Activated T-helper 2 cell treated with anti-CD3 and anti-CD28 coated beads, Interferon-gamma antibody, Interleukin-2, Interleukin-4, amounts not matched to agents 10 μg/mL and 5 μg/mL and 100 μg/mL, durations not matched to agents 14 hours and 24 hours and 36 hours (primary cell): ENCODE measurements at regions not wholly inside any gene's neighbourhood (a gene's known extent, or its start where the extent isn't known, plus 50 kb on each side); places are given as distances from the start of the nearest gene placed in this dataset.

Experiments used
- DNase-seq: peaks from one replicate; pipeline ENCODE4 v3.0.0; 2021; ENCODE audit warnings: low spot score
- H3K27ac Mint-ChIP-seq: one replicate; pipeline ENCODE4 v1.8.0; 2021; ENCODE audit warnings: mixed read lengths
- H3K27me3 Mint-ChIP-seq: one replicate; pipeline ENCODE4 v1.8.0; 2021; ENCODE audit warnings: low read depth, mixed read lengths
- H3K36me3 Mint-ChIP-seq: one replicate; pipeline ENCODE4 v1.8.0; 2021; ENCODE audit warnings: low read depth, mixed read lengths
- H3K4me1 Mint-ChIP-seq: one replicate; pipeline ENCODE4 v1.8.0; 2021; ENCODE audit warnings: low read depth, mixed read lengths
- H3K4me3 Mint-ChIP-seq: one replicate; pipeline ENCODE4 v1.8.0; 2021; ENCODE audit warnings: low read depth, mild to moderate bottlenecking, moderate library complexity, mixed read lengths
- H3K9me3 Mint-ChIP-seq: one replicate; pipeline ENCODE4 v1.8.0; 2021; ENCODE audit warnings: mixed read lengths
- intact Hi-C: fragments of 100-400 bp; cut with micrococcal nuclease; formaldehyde crosslinking; loops from one replicate; pipeline ENCODE4 v1.15.1; 2023

GRCh38 chr9:30774326-30774725 is 1610.1 kb upstream of the ACO1 start:
- intact Hi-C loops, result no loop called here
- Mint-ChIP-seq H3K9me3 (no peaks in the 10 kb centered on the region), H3K4me3 (no peak overlapping the region), H3K27me3 (no peaks in the 10 kb centered on the region), H3K4me1 (no peaks in the 10 kb centered on the region), H3K36me3 (no peaks in the 10 kb centered on the region), H3K27ac (no peak overlapping the region)
- DNase-seq, result no peak

GRCh38 chr9:30775236-30775635 is 1609.2 kb upstream of the ACO1 start:
- H3K36me3 Mint-ChIP-seq, result no peaks in the 10 kb centered on the region
- H3K9me3 Mint-ChIP-seq, result no peaks in the 10 kb centered on the region
- intact Hi-C loops, result no loop called here

GRCh38 chr9:30796764-30797163 is 1587.7 kb upstream of the ACO1 start:
- Mint-ChIP-seq H3K9me3 (no peaks in the 10 kb centered on the region), H3K27ac (no peak overlapping the region), H3K4me3 (no peak overlapping the region), H3K27me3 (no peaks in the 10 kb centered on the region), H3K36me3 (no peaks in the 10 kb centered on the region), H3K4me1 (no peaks in the 10 kb centered on the region)
- intact Hi-C loops, result no loop called here
- DNase-seq, result no peak

More at GRCh38 chr9:30775236-30775635, 1609.2 kb upstream of the ACO1 start:
- Mint-ChIP-seq H3K27ac (no peak overlapping the region), H3K4me1 (no peaks in the 10 kb centered on the region), H3K27me3 (no peaks in the 10 kb centered on the region), H3K4me3 (no peak overlapping the region)
- no peak for DNase-seq

- DNase-seq, result no peak
- no peaks in the 10 kb centered on the region for H3K36me3 Mint-ChIP-seq
- no peaks in the 10 kb centered on the region for H3K27me3 Mint-ChIP-seq
- intact Hi-C loops, result no loop called here
- no peaks in the 10 kb centered on the region for H3K4me1 Mint-ChIP-seq
- peaks cover 4% of the 10 kb centered on the region for H3K9me3 Mint-ChIP-seq
- H3K27ac Mint-ChIP-seq, result no peak overlapping the region
- no peak overlapping the region for H3K4me3 Mint-ChIP-seq
These were observed 1584.8 kb upstream of the ACO1 start for GRCh38 chr9:30799527-30800101.

GRCh38 chr9:30800421-30800820 is 1584.0 kb upstream of the ACO1 start:
- Mint-ChIP-seq H3K9me3 (peaks cover 4% of the 10 kb centered on the region), H3K4me1 (no peaks in the 10 kb centered on the region), H3K4me3 (no peak overlapping the region), H3K27ac (no peak overlapping the region), H3K36me3 (no peaks in the 10 kb centered on the region), H3K27me3 (no peaks in the 10 kb centered on the region)
- intact Hi-C loops, result no loop called here
- no peak for DNase-seq

- Mint-ChIP-seq H3K27ac (no peak overlapping the region), H3K27me3 (no peaks in the 10 kb centered on the region), H3K9me3 (no peaks in the 10 kb centered on the region), H3K36me3 (no peaks in the 10 kb centered on the region), H3K4me1 (no peaks in the 10 kb centered on the region), H3K4me3 (no peak overlapping the region)
- intact Hi-C loops, result loop anchor here (10.0 kb wide), 1 partner anchor 58 kb away; no protein-coding TSS in a partner anchor
- no peak for DNase-seq
These were observed 1571.6 kb upstream of the ACO1 start for GRCh38 chr9:30812821-30813220.

GRCh38 chr9:30815585-30815984 is 1568.9 kb upstream of the ACO1 start:
- no peak overlapping the region for H3K4me3 Mint-ChIP-seq
- intact Hi-C loops, result loop anchor here (10.0 kb wide), 1 partner anchor 61 kb away; no protein-coding TSS in a partner anchor
- H3K36me3 Mint-ChIP-seq, result no peaks in the 10 kb centered on the region
- no peaks in the 10 kb centered on the region for H3K4me1 Mint-ChIP-seq
- H3K27me3 Mint-ChIP-seq, result no peaks in the 10 kb centered on the region
- H3K27ac Mint-ChIP-seq, result no peak overlapping the region
- no peaks in the 10 kb centered on the region for H3K9me3 Mint-ChIP-seq
- DNase-seq, result no peak

GRCh38 chr9:30845136-30845535 is 1539.3 kb upstream of the ACO1 start:
- Mint-ChIP-seq H3K9me3 (no peaks in the 10 kb centered on the region), H3K36me3 (no peaks in the 10 kb centered on the region), H3K27ac (no peak overlapping the region), H3K4me1 (no peaks in the 10 kb centered on the region), H3K4me3 (no peak overlapping the region), H3K27me3 (no peaks in the 10 kb centered on the region)
- intact Hi-C loops, result no loop called here
- DNase-seq, result no peak

- no peaks in the 10 kb centered on the region for H3K9me3 Mint-ChIP-seq
- intact Hi-C loops, result no loop called here
- no peak for DNase-seq
- no peaks in the 10 kb centered on the region for H3K4me1 Mint-ChIP-seq
- H3K27me3 Mint-ChIP-seq, result no peaks in the 10 kb centered on the region
- H3K36me3 Mint-ChIP-seq, result no peaks in the 10 kb centered on the region
- H3K4me3 Mint-ChIP-seq, result no peak overlapping the region
- no peak overlapping the region for H3K27ac Mint-ChIP-seq
These were observed 1537.8 kb upstream of the ACO1 start for GRCh38 chr9:30846651-30847050.

GRCh38 chr9:30851600-30851999 is 1532.8 kb upstream of the ACO1 start:
- DNase-seq, result no peak
- H3K4me3 Mint-ChIP-seq, result no peak overlapping the region
- no peaks in the 10 kb centered on the region for H3K4me1 Mint-ChIP-seq
- H3K27me3 Mint-ChIP-seq, result no peaks in the 10 kb centered on the region
- no peak overlapping the region for H3K27ac Mint-ChIP-seq
- no peaks in the 10 kb centered on the region for H3K36me3 Mint-ChIP-seq
- no peaks in the 10 kb centered on the region for H3K9me3 Mint-ChIP-seq
- intact Hi-C loops, result no loop called here

- DNase-seq, result no peak
- no peaks in the 10 kb centered on the region for H3K4me1 Mint-ChIP-seq
- H3K27ac Mint-ChIP-seq, result no peak overlapping the region
- intact Hi-C loops, result no loop called here
- H3K4me3 Mint-ChIP-seq, result no peak overlapping the region
- no peaks in the 10 kb centered on the region for H3K36me3 Mint-ChIP-seq
- no peaks in the 10 kb centered on the region for H3K9me3 Mint-ChIP-seq
- H3K27me3 Mint-ChIP-seq, result no peaks in the 10 kb centered on the region
These were observed 1483.7 kb upstream of the ACO1 start for GRCh38 chr9:30900706-30901105.

- H3K4me3 Mint-ChIP-seq, result no peak overlapping the region
- no peaks in the 10 kb centered on the region for H3K9me3 Mint-ChIP-seq
- H3K4me1 Mint-ChIP-seq, result no peaks in the 10 kb centered on the region
- intact Hi-C loops, result no loop called here
- H3K36me3 Mint-ChIP-seq, result no peaks in the 10 kb centered on the region
- H3K27ac Mint-ChIP-seq, result no peak overlapping the region
- H3K27me3 Mint-ChIP-seq, result no peaks in the 10 kb centered on the region
- DNase-seq, result no peak
These were observed 1471.1 kb upstream of the ACO1 start for GRCh38 chr9:30913331-30913730.

- no peaks in the 10 kb centered on the region for H3K4me1 Mint-ChIP-seq
- no peaks in the 10 kb centered on the region for H3K36me3 Mint-ChIP-seq
- intact Hi-C loops, result no loop called here
- no peaks in the 10 kb centered on the region for H3K27me3 Mint-ChIP-seq
- H3K4me3 Mint-ChIP-seq, result no peak overlapping the region
- H3K27ac Mint-ChIP-seq, result no peak overlapping the region
- no peak for DNase-seq
- H3K9me3 Mint-ChIP-seq, result no peaks in the 10 kb centered on the region
These were observed 1469.0 kb upstream of the ACO1 start for GRCh38 chr9:30915451-30915850.

GRCh38 chr9:30925126-30925525 is 1459.3 kb upstream of the ACO1 start:
- H3K4me3 Mint-ChIP-seq, result no peak overlapping the region
- H3K36me3 Mint-ChIP-seq, result no peaks in the 10 kb centered on the region
- DNase-seq, result no peak
- intact Hi-C loops, result no loop called here
- H3K27ac Mint-ChIP-seq, result no peak overlapping the region
- no peaks in the 10 kb centered on the region for H3K9me3 Mint-ChIP-seq
- H3K4me1 Mint-ChIP-seq, result no peaks in the 10 kb centered on the region
- no peaks in the 10 kb centered on the region for H3K27me3 Mint-ChIP-seq
